Karpas-422 (cell line): ENCODE measurements at regions not wholly inside any gene's neighbourhood (a gene's known extent, or its start where the extent isn't known, plus 50 kb on each side); places are given as distances from the start of the nearest gene placed in this dataset.
"Not testable (repeated sequence)": the region's sequence is repeated elsewhere in the genome, so short reads cannot be mapped to it uniquely, and the experiment has no call there.

Experiments used
- DNase-seq: peaks from one replicate; pipeline ENCODE4 v3.0.0-alpha.2; 2015
- H2AFZ ChIP-seq: fragments of 200-600 bp; sonication (generic); 2 replicates; pipeline ENCODE4 v1.6.1; 2014; ENCODE audit warnings: antibody characterized with exemption, low read length, mixed read lengths
- H3K27ac ChIP-seq: fragments of 200-600 bp; sonication (generic); 2 replicates; pipeline ENCODE4 v1.5.1; 2014; ENCODE audit warnings: mild to moderate bottlenecking, low read length, moderate library complexity
- H3K27me3 ChIP-seq: fragments of 200-600 bp; sonication (generic); 2 replicates; pipeline ENCODE4 v1.6.1; 2014; ENCODE audit warnings: low read length, mixed read lengths
- H3K36me3 ChIP-seq: fragments of 200-600 bp; sonication (generic); 2 replicates; pipeline ENCODE4 v1.6.1; 2014; ENCODE audit warnings: low read length, mixed read lengths; ENCODE audit not compliant: insufficient read depth
- H3K4me1 ChIP-seq: fragments of 200-600 bp; sonication (generic); 2 replicates; pipeline ENCODE4 v1.6.1; 2014; ENCODE audit warnings: mild to moderate bottlenecking, low read length, mixed read lengths
- H3K4me2 ChIP-seq: fragments of 200-600 bp; sonication (generic); 2 replicates; pipeline ENCODE4 v1.6.1; 2014; ENCODE audit warnings: low read length, low read depth, mild to moderate bottlenecking; ENCODE audit not compliant: poor library complexity, severe bottlenecking
- H3K4me3 ChIP-seq: fragments of 200-600 bp; sonication (generic); 2 replicates; pipeline ENCODE4 v1.5.1; 2014; ENCODE audit warnings: mild to moderate bottlenecking, antibody characterized with exemption, low read length, mixed read lengths
- H3K79me2 ChIP-seq: fragments of 200-600 bp; sonication (generic); 2 replicates; pipeline ENCODE4 v1.6.1; 2014; ENCODE audit warnings: mild to moderate bottlenecking, low read length, mixed read lengths
- H3K9ac ChIP-seq: fragments of 200-600 bp; sonication (generic); 2 replicates; pipeline ENCODE4 v1.6.0; 2014; ENCODE audit warnings: low read length
- H3K9me2 ChIP-seq: fragments of 200-600 bp; sonication (generic), shearing (Covaris generic); replicated peaks from 2 replicates; pipeline ENCODE4 v1.6.0; 2014; ENCODE audit warnings: mild to moderate bottlenecking, low read length, moderate library complexity; ENCODE audit not compliant: insufficient read depth
- H3K9me3 ChIP-seq: fragments of 300-700, 200-600 bp; sonication (generic); 2 replicates; pipeline ENCODE4 v1.6.1; 2014; ENCODE audit warnings: low read length, mixed read lengths
- H4K20me1 ChIP-seq: fragments of 200-600 bp; sonication (generic); 2 replicates; pipeline ENCODE4 v1.6.1; 2014; ENCODE audit warnings: mild to moderate bottlenecking, antibody characterized with exemption, low read length, low read depth; ENCODE audit not compliant: insufficient read depth

GRCh38 chr6:91886183-91886795 lies 1299.4 kb upstream of the MAP3K7 start:
- H3K9me3 ChIP-seq, result peaks cover 24% of the 10 kb centered on the region
- no peaks in the 10 kb centered on the region for H3K36me3 ChIP-seq
- no peak overlapping the region for H3K27ac ChIP-seq
- H3K4me3 ChIP-seq, result no peak overlapping the region
- no peaks in the 10 kb centered on the region for H3K9me2 ChIP-seq
- no peak overlapping the region for H2AFZ ChIP-seq
- H3K27me3 ChIP-seq, result no peaks in the 10 kb centered on the region
- no peaks in the 10 kb centered on the region for H3K4me1 ChIP-seq
- H4K20me1 ChIP-seq, result no peaks in the 10 kb centered on the region
- H3K4me2 ChIP-seq, result no peak overlapping the region
- no peak for DNase-seq
- H3K9ac ChIP-seq, result no peak overlapping the region
- no peaks in the 10 kb centered on the region for H3K79me2 ChIP-seq

- not testable (repeated sequence) for H3K9ac ChIP-seq, DNase-seq, H4K20me1 ChIP-seq, H3K27me3 ChIP-seq, H3K4me1 ChIP-seq, H3K9me2 ChIP-seq, H3K4me2 ChIP-seq, H2AFZ ChIP-seq, H3K79me2 ChIP-seq, H3K27ac ChIP-seq, H3K36me3 ChIP-seq, H3K4me3 ChIP-seq
- peaks cover 22% of the 10 kb centered on the region for H3K9me3 ChIP-seq
Measured at GRCh38 chr6:91881791-91882190, 1294.9 kb upstream of the MAP3K7 start.

- no peaks in the 10 kb centered on the region for H3K36me3 ChIP-seq
- no peaks in the 10 kb centered on the region for H3K9me2 ChIP-seq
- H3K9me3 ChIP-seq, result peaks cover 20% of the 10 kb centered on the region
- no peak overlapping the region for H3K4me3 ChIP-seq
- H3K4me1 ChIP-seq, result no peaks in the 10 kb centered on the region
- no peaks in the 10 kb centered on the region for H3K27me3 ChIP-seq
- H3K9ac ChIP-seq, result no peak overlapping the region
- no peaks in the 10 kb centered on the region for H3K79me2 ChIP-seq
- H3K27ac ChIP-seq, result no peak overlapping the region
- no peak for DNase-seq
- H4K20me1 ChIP-seq, result no peaks in the 10 kb centered on the region
- no peak overlapping the region for H3K4me2 ChIP-seq
- no peak overlapping the region for H2AFZ ChIP-seq
Measured at GRCh38 chr6:91879386-91879995, 1292.6 kb upstream of the MAP3K7 start.

GRCh38 chr6:91877994-91878393 lies 1291.1 kb upstream of the MAP3K7 start:
- Histone ChIP-seq H3K79me2 (no peaks in the 10 kb centered on the region), H3K9ac (no peak overlapping the region), H3K9me2 (no peaks in the 10 kb centered on the region), H3K36me3 (no peaks in the 10 kb centered on the region), H3K4me1 (no peaks in the 10 kb centered on the region), H2AFZ (no peak overlapping the region), H4K20me1 (no peaks in the 10 kb centered on the region), H3K27ac (no peak overlapping the region), H3K4me3 (no peak overlapping the region), H3K27me3 (no peaks in the 10 kb centered on the region), H3K9me3 (peaks cover 14% of the 10 kb centered on the region; the same call in 1 of the 2 replicates), H3K4me2 (no peak overlapping the region)
- no peak for DNase-seq

- Histone ChIP-seq H3K27me3 (no peaks in the 10 kb centered on the region), H3K27ac (no peak overlapping the region), H3K4me3 (no peak overlapping the region), H3K4me1 (no peaks in the 10 kb centered on the region), H4K20me1 (no peaks in the 10 kb centered on the region), H3K4me2 (no peak overlapping the region), H3K79me2 (no peaks in the 10 kb centered on the region), H3K9ac (no peak overlapping the region), H3K36me3 (no peaks in the 10 kb centered on the region), H3K9me2 (no peaks in the 10 kb centered on the region), H3K9me3 (peaks cover 13% of the 10 kb centered on the region; the same call in 1 of the 2 replicates), H2AFZ (no peak overlapping the region)
- no peak for DNase-seq
Measured at GRCh38 chr6:91874971-91875370, 1288.1 kb upstream of the MAP3K7 start.

GRCh38 chr6:91868539-91869202 lies 1281.8 kb upstream of the MAP3K7 start:
- Histone ChIP-seq H3K79me2 (no peaks in the 10 kb centered on the region), H3K9ac (no peak overlapping the region), H4K20me1 (no peaks in the 10 kb centered on the region), H3K36me3 (no peaks in the 10 kb centered on the region), H3K27me3 (no peaks in the 10 kb centered on the region), H3K27ac (no peak overlapping the region), H3K4me2 (no peak overlapping the region), H3K4me1 (no peaks in the 10 kb centered on the region), H3K9me2 (no peaks in the 10 kb centered on the region), H3K9me3 (peaks cover 14% of the 10 kb centered on the region), H2AFZ (no peak overlapping the region), H3K4me3 (no peak overlapping the region)
- DNase-seq, result no peak

- Histone ChIP-seq H3K4me2 (no peak overlapping the region), H3K27me3 (no peaks in the 10 kb centered on the region), H3K27ac (no peak overlapping the region), H3K9me2 (no peaks in the 10 kb centered on the region), H2AFZ (no peak overlapping the region), H3K4me3 (no peak overlapping the region), H3K79me2 (no peaks in the 10 kb centered on the region), H3K9ac (no peak overlapping the region), H3K36me3 (no peaks in the 10 kb centered on the region), H3K4me1 (no peaks in the 10 kb centered on the region), H4K20me1 (no peaks in the 10 kb centered on the region), H3K9me3 (peaks cover 9% of the 10 kb centered on the region)
- DNase-seq, result no peak
Measured at GRCh38 chr6:91865889-91866288, 1279.0 kb upstream of the MAP3K7 start.

GRCh38 chr6:91864911-91865310 lies 1278.0 kb upstream of the MAP3K7 start:
- no peak for DNase-seq
- H3K9me2 ChIP-seq, result no peaks in the 10 kb centered on the region
- no peaks in the 10 kb centered on the region for H3K4me1 ChIP-seq
- no peaks in the 10 kb centered on the region for H3K36me3 ChIP-seq
- H3K27ac ChIP-seq, result no peak overlapping the region
- no peak overlapping the region for H3K4me2 ChIP-seq
- H3K79me2 ChIP-seq, result no peaks in the 10 kb centered on the region
- H3K9ac ChIP-seq, result no peak overlapping the region
- H2AFZ ChIP-seq, result no peak overlapping the region
- no peak overlapping the region for H3K4me3 ChIP-seq
- no peaks in the 10 kb centered on the region for H3K27me3 ChIP-seq
- no peaks in the 10 kb centered on the region for H4K20me1 ChIP-seq
- H3K9me3 ChIP-seq, result peaks cover 9% of the 10 kb centered on the region
